ENCODE measurements at regions not wholly inside any gene's neighbourhood (a gene's known extent, or its start where the extent isn't known, plus 50 kb on each side); places are given as distances from the start of the nearest gene placed in this dataset.
"Not testable (repeated sequence)": the region's sequence is repeated elsewhere in the genome, so short reads cannot be mapped to it uniquely, and the experiment has no call there.

DNA sequence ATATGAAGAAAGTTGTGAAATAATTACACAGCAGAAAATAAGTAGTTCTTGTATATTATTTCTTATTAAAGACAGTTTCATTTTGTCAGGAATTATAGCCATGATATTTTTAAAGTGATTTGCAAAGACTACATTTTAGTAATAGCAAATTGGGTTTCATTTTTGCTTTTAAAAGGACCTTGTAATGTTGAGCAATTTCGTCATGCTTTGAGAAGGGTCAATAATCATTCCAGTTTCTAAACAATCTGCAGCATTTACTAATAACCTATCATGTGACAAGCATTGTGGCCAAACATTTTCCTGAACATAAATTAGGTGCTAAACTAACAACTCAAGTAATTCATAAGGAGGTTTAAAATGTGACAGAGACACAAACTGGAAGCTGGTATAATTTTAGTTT lies 214.4 kb upstream of the CBLB start:
- no peak for DNase-seq

DNA sequence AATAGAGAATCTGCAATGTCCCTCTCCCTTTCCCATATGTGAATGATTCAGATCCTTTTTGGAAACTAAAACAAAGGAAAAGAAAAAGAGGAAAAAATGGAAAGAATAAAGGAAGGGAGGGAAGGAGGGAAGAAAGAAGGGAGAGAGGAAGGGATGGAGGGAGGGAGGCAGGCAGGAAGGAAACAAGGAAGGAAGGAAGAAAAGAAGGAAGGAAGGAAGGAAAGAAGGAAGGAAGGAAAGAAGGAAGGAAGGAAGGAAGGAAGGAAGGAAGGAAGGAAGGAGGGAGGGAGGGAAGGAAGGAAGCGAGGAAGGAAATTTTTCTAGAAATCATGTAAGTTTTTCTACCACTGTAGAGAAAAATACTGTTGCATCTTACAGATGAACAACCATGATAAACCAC lies 215.0 kb upstream of the CBLB start:
- DNase-seq = no peak

DNA sequence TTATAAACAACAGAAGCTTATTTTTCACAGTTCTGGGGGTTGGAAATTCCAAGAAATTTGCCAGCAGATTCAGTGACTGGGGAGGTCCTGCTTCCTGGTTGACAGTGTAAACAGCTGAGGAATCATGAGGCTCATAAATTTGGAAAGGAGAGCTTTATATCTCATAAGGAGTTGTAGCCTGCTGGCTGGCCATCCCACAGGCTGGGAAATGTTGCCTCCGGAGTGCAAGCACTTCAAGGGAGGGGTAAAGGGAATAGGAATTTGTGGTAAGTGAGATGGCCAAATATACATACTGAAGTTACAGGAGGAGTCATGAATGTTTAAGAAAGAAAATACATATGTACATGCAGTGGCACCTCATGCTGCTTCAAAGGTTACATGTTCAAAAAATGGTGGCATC lies 217.2 kb upstream of the CBLB start:
- DNase-seq = no peak

GRCh38 chr3:106086636-106087035 lies 217.8 kb upstream of the CBLB start:
- no peak for DNase-seq

DNA sequence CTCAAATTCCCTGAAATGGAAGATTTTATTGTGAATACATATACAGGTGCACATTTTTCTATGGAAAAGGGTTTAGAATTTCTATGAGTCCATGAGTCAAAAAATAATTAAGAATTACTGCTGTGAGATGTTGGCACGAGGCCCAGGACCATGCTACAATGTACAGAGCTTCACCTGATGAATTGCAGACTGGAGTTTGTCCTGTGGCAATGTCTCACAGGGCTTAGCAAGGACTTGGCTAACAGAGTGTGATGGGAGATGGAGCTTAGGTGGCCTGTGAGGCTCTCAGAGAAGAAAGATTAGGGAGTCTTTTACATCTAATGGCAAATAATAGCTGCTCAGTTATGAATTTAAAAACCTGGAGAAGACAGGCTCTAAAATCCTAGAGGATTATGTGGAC lies 219.5 kb upstream of the CBLB start:
- no peak for DNase-seq

GRCh38 chr3:106088899-106089298 lies 220.1 kb upstream of the CBLB start:
- DNase-seq = no peak

DNA sequence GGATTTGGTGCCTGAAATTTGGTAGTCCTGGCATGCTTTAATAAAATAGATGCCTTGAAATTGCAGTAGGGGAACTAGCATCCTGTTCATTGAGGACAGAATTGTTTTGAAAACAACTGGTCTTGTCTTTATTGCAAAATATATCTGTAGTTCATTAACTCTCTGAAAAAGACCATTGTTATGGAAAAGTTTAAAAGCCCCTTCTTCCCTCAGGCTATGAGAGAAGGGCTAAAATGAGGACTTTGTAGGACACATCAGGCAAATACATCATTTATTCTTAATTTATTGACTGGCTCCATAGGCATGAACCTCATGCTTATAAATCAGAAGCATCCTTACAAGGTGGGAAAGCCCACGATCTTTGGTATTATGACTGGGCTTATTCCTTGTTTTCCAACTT lies 221.0 kb upstream of the CBLB start:
- DNase-seq = no peak

DNA sequence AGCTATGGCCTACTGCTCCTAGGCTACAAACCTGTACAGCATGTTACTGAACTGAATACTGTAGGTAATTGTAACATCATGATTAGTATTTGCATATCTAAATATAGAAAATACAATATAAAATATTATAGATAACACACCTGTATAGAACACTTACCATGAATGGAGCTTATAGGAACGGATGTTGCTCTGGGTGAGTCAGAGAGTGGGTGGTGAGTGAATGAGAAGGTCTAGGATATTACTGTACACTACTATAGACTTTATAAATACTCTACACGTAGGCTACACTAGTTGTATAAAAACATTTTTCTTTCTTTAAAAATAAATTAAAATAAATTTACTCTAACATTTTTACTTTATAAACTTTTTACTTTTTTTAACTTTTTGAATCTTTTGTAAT lies 224.0 kb upstream of the CBLB start:
- DNase-seq = no peak

GRCh38 chr3:106093616-106094015 lies 224.8 kb upstream of the CBLB start:
- no peak for DNase-seq

- DNase-seq = no peak
Measured at GRCh38 chr3:106097817-106098435, 229.1 kb upstream of the CBLB start.

DNA sequence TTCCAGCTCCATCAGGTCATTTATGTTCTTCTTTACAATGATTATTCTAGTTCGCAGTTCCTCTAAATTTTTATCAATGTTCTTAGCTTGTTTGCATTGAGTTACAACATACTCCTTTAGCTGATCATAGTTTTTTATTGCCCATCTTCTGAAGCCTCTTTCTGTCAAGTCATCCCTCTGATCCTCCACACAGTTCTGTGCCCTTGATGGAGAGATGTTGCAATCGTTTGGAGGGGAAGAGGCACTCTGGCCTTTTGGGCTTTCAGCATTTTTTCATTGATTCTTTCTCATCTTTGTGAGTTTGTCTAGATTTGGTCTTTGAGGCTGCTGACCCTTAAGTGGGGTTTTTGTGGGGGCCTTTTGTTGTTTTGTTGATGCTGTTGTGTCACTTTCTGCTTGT lies 234.6 kb upstream of the CBLB start:
- DNase-seq = no peak

- DNase-seq = no peak
Measured at GRCh38 chr3:106104078-106104477, 235.3 kb upstream of the CBLB start.

- no peak for DNase-seq
Measured at GRCh38 chr3:106108925-106109324, 240.1 kb upstream of the CBLB start.

DNA sequence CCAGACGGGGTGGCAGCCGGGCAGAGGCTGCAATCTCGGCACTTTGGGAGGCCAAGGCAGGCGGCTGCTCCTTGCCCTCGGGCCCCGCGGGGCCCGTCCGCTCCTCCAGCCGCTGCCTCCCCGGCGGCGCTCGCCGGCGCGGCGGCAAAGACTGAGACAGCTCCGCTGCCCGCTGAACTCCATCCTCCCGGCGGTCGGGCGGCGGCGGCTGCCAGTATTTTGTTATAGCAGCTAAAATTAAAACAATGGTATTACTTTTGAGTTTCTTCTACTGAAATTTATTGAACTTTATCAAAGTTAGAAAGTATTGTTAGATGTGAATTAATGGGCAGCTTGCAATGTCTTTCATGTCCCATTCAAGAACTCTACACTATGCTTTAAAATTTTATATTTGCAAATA lies 243.7 kb upstream of the CBLB start:
- DNase-seq = not testable (repeated sequence)

DNA sequence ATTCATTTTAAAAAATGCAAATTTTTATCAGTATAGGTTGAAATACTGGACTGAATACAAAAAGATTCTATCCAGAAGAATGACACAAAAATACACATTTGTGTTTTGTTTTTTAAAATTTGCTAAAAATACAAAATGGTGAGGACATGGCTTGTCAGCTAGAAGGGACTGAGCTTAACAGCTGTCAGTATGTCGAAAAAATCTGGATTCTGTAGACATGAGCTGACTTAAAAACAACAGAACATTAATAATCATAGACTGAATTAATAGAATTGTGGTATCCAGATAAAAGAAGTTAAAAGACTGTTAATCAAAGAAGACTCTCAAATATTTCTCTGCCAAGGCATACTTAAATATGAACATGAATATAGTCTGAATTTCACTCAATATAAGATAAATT lies 244.9 kb upstream of the CBLB start:
- DNase-seq = no peak

- no peak for DNase-seq
Measured at GRCh38 chr3:106114220-106114619, 245.4 kb upstream of the CBLB start.

DNA sequence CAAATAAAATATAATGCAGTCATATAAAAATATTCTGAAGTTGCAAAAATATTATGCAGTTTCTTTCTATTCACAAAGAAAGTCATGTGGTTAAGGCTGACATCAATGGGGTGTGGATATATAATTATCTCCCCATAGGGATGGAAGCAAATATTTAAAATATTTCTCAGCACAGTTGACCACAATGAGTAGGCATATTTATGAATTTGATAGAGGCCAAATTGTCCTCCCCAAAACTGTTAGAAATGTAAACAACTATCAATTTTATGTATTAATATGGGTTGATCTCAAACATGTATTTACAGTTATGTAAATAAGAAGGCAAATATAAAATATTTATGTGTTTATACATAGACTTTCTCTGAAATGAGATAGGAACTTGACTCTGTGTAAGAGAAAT lies 246.0 kb upstream of the CBLB start:
- DNase-seq = no peak

DNA sequence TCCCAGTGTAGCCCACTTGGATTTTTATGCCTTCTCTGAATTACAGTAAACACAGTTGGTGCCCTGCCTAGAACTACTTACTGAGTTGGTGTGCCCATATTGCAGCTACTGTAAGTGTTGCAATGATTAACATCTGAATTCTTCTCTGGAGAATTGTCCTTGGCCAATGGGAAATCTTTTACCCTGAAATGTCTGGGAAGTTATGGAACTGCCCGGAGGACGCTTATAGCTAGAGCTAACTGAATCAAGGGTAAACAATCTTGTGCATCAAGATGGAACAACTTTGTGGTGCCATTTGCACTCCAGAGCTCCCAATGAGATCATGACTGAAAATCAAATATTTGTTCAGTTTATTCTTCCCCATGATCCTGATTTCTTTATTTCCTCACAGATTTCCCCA lies 246.7 kb upstream of the CBLB start:
- no peak for DNase-seq

DNA sequence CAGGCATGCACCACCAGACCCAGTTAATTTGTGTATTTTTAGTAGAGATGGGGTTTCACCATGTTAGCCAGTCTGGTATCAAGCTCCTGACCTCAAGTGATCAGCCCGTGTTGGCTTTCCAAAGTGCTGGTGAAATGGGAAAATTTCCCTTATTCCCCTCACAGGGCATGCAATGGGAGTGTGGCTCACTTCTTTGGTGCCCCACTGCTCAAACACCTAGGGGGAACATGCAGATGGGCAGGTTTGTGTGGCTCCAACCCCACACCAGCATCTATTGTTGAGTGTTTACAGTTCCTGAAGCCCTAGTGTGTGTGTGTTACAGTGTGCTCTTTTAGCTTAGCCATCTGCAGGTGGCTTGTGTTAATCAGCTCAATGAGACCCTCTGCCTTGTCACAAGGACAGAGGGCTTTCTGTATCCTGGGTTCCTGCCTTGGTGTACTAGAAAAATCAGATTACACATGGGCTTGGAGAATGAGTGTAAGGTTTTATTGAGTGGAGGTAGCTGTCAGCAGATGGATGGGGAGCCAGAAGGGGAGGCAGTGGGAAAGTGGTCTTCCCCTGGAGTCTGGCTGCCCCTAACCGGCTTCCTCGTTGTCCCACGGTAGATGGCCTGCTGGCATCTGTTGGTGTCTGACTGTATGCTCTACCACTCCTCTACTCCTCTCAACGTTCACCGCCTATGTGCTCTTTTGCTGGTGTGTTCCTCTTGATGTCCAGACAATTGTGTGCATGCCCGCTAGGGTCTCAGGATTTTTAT lies 248.1 kb upstream of the CBLB start:
- no peak for DNase-seq

- no peak for DNase-seq
Measured at GRCh38 chr3:106117490-106117858, 248.7 kb upstream of the CBLB start.

DNA sequence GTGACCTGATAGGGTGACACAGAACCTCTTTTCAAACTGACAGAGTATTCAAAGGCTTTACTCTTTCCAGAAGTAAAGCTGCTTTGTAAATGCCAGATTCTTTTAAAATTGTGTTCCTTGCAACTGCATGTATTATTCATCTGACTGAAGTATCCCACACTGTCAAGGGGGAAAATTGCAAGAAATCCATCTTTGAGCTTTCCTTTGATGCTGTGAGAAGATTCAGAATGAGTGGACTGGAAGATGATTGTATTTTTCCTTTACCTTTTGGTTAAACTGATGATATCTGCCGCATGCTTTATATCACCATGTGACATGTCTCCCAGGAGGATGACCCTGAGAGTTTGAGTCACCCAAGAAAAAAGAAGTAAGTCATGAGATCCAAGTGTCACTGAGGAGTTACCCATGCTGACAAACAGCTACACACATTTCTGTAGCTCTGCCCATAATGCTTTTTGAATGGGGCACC lies 250.8 kb upstream of the CBLB start:
- DNase-seq = no peak

DNA sequence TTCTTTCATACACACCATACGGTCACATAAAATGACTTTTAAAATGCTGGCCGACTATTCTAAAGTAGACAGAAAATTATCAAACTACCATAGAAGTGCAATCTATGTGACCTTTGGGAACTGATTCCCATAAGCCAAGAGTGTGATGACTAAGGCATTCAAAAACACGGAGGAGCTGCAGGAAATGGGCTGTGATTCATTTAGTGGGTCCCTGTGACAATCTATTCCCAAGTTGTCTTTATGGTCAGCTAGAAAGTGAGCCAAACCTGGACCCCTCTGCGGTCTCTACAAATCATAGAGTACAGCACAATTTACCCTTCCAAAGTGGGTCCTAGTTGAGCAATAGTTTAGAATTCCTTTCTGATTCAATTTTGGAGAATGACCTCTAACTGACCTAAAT lies 251.5 kb upstream of the CBLB start:
- no peak for DNase-seq

GRCh38 chr3:106121491-106122289 lies 252.9 kb upstream of the CBLB start:
- DNase-seq = no peak

DNA sequence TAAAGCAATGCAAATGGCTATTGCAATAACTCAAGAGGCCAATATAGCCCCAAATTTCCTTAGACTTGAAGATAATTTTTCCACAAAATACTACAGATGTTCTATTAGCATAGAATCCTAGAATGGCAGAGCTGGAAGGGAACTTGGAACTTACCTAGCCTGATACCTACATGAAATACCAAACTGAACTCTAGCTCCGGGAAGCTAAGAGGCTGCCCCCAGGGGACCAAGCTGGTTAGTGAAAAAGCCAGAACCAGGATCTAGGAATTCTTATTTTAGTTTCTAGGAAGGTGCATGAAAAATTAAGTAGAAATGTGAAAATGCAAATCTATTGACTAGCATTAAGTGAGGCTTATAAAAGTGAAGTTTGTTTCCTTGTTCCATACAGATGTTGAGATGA lies 256.0 kb upstream of the CBLB start:
- no peak for DNase-seq

Data from NCI-H187 (cell line).